ENCODE measurements at regions not wholly inside any gene's neighbourhood (a gene's known extent, or its start where the extent isn't known, plus 50 kb on each side); places are given as distances from the start of the nearest gene placed in this dataset.

GRCh38 chr3:126292318-126293070 lies 64.7 kb downstream of the KLF15 start:
- H3K4me3 ChIP-seq (ENCODE audit: control insufficient read depth, low read depth, low read length), result no peak overlapping the region
- DNase-seq (ENCODE audit: low read depth), result no peak
- TF ChIP-seq CTCF (conservative IDR thresholded peaks at IDR 0.05; ENCODE audit: control insufficient read depth, insufficient read depth, low read depth, low read length), result no peak

- DNase-seq (ENCODE audit: low read depth), result no peak
- TF ChIP-seq CTCF (conservative IDR thresholded peaks at IDR 0.05; ENCODE audit: control insufficient read depth, insufficient read depth, low read depth, low read length), result no peak
- no peak overlapping the region for H3K4me3 ChIP-seq (ENCODE audit: control insufficient read depth, low read depth, low read length)
Observed at GRCh38 chr3:126291537-126291936, 65.7 kb downstream of the KLF15 start.

DNA sequence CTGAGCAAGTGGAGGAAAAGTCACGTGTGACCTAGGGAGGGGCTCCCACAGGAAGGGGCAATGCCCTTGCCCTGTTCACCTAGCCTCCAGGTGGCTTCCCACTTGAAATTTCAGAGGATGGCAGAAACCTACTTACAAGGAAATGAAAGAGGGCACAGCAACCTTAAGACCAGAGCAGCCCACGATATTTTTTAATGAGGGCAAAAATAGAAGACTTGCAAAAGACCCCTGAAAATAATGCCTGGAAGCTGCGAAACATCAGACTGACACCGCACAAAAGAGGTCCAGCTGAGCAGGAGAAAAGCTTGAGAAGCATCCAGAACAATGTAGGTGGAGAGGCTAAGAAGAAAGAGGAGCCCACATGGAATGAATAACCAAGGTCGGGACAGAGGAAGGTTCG lies 66.1 kb downstream of the KLF15 start:
- no peak for TF ChIP-seq CTCF (conservative IDR thresholded peaks at IDR 0.05; ENCODE audit: control insufficient read depth, insufficient read depth, low read depth, low read length)
- H3K4me3 ChIP-seq (ENCODE audit: control insufficient read depth, low read depth, low read length), result no peak overlapping the region
- no peak for DNase-seq (ENCODE audit: low read depth)

DNA sequence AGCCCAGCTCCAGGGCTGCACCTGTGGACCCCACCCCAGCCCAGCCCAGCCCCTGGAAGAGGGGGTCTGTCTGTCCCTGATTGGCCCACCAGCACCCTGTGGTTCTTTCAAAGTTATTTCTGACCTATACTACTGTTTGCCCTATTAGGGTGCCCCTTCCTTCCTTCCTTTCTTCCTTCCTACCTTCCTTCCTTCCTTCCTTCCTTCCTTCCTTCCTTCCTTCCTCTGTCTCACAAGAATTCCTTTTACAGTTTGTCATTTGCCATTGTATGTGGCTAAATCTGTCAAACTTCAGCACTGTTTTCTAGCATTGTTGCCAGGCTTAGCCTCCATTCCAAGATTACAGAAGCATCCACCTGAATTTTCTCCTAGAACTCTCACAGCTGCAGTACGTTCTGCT lies 66.9 kb downstream of the KLF15 start:
- no peak for TF ChIP-seq CTCF (conservative IDR thresholded peaks at IDR 0.05; ENCODE audit: control insufficient read depth, insufficient read depth, low read depth, low read length)
- H3K4me3 ChIP-seq (ENCODE audit: control insufficient read depth, low read depth, low read length), result no peak overlapping the region
- DNase-seq (ENCODE audit: low read depth), result no peak

- H3K4me3 ChIP-seq (ENCODE audit: control insufficient read depth, low read depth, low read length), result no peak overlapping the region
- no peak for DNase-seq (ENCODE audit: low read depth)
- TF ChIP-seq CTCF (conservative IDR thresholded peaks at IDR 0.05; ENCODE audit: control insufficient read depth, insufficient read depth, low read depth, low read length), result no peak
Observed at GRCh38 chr3:126289096-126289495, 68.1 kb downstream of the KLF15 start.

DNA sequence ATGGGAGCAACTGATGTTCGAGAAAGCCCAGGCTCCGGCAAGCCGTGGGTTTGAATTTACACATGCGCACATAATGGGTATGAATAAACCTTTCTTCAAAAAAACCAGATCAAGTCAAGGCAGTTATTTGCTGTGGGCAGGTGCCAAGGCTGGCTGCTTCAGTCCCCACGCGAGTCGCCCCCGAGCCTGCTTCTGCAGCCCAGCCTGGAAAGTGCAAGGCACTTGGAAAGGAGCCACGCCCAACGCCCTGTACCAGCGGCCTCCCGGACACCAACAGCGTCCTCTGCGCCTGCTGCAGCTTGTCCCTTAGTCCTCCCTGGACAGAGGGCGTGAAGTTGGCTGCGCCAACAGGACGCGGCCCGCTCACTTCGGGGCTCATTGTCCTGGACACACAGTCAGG lies 68.9 kb downstream of the KLF15 start:
- DNase-seq (ENCODE audit: low read depth), result no peak
- TF ChIP-seq CTCF (conservative IDR thresholded peaks at IDR 0.05; ENCODE audit: control insufficient read depth, insufficient read depth, low read depth, low read length), result no peak
- no peak overlapping the region for H3K4me3 ChIP-seq (ENCODE audit: control insufficient read depth, low read depth, low read length)
